ENCODE measurements at regions not wholly inside any gene's neighbourhood (a gene's known extent, or its start where the extent isn't known, plus 50 kb on each side); places are given as distances from the start of the nearest gene placed in this dataset.

DNA sequence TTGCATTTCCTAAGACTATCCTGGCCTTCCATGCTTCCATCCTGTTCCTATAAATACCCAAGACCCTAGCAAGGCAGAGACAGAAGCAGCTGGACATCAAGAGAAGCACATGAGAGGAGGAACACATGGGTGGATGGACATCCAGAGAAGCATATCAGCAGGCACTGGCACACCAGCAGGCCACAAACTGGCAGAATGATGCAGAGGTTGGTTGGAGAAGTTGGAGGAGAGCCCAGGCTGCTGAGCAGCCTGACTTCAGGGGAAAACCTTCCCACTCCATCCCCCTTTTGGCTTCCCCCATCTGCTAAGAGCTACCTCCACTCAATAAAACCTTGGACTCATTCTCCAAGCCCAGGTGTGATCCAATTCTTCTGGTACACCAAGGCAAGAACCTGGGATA is 332.5 kb downstream of the FRK start:
- no peak for ATAC-seq
- Mint-ChIP-seq H3K9me3 (peaks cover 9% of the 10 kb centered on the region; the same call in 1 of the 2 replicates), H3K4me3 (no peak overlapping the region), H3K36me3 (no peaks in the 10 kb centered on the region), H3K4me1 (peaks cover 4% of the 10 kb centered on the region; the same call in 1 of the 2 replicates), H3K27me3 (ENCODE audit: low read depth) (no peaks in the 10 kb centered on the region; the same call in 1 of the 2 replicates), H3K27ac (no peak overlapping the region)
- POLR2A ChIA-PET = no interaction called here
- CTCF ChIA-PET = no interaction called here
- TF ChIP-seq ZNF423 (CRISPR knock-in tag; IDR thresholded peaks at IDR 0.05) (no peak), OVOL2 (CRISPR knock-in tag; IDR thresholded peaks at IDR 0.05; ENCODE audit: borderline replicate concordance) (no peak), ATF1 (CRISPR knock-in tag; IDR thresholded peaks at IDR 0.05) (no peak), TEAD4 (CRISPR knock-in tag; IDR thresholded peaks at IDR 0.05) (no peak), GABPB1 (CRISPR knock-in tag; IDR thresholded peaks at IDR 0.05) (no peak), NR3C1 (CRISPR knock-in tag; conservative IDR thresholded peaks at IDR 0.05; ENCODE audit: low read depth) (no peak)
- TF ChIP-seq, protein P1, sequence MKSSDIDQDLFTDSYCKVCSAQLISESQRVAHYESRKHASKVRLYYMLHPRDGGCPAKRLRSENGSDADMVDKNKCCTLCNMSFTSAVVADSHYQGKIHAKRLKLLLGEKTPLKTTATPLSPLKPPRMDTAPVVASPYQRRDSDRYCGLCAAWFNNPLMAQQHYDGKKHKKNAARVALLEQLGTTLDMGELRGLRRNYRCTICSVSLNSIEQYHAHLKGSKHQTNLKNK (CRISPR knock-in tag; IDR thresholded peaks at IDR 0.05) = no peak
- no peak for DNase-seq (ENCODE audit: low spot score)

DNA sequence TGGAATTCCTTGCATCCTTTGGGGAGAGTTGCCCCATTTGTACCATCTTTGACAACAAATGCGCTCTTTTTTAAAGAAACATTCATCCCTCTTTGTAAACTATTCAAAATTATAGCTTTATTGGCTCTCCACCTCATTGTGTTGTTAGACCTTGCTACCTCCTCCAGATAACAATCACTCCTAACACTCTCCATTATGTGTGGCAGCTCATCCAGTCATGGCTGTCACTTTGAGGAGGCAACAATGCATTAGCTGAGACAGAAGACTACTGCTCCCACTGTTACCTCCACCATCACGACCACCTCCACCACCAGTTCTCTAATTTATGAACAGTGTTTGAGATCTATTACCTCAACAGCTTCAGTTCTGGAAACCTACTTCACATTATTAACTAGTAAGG is 339.1 kb downstream of the FRK start:
- DNase-seq (ENCODE audit: low spot score) (no peak), ATAC-seq (no peak)
- Mint-ChIP-seq H3K4me3 (no peak overlapping the region), H3K27ac (no peak overlapping the region), H3K36me3 (no peaks in the 10 kb centered on the region), H3K9me3 (no peaks in the 10 kb centered on the region), H3K4me1 (no peaks in the 10 kb centered on the region), H3K27me3 (ENCODE audit: low read depth) (no peaks in the 10 kb centered on the region)
- CTCF ChIA-PET = no interaction called here
- POLR2A ChIA-PET = no interaction called here
- TF ChIP-seq JAZF1 (CRISPR knock-in tag; IDR thresholded peaks at IDR 0.05) (no peak), FOXJ3 (CRISPR knock-in tag; IDR thresholded peaks at IDR 0.05; ENCODE audit: borderline replicate concordance) (no peak), ZNF671 (CRISPR knock-in tag; IDR thresholded peaks at IDR 0.05) (no peak)
- TF ChIP-seq, protein P2, sequence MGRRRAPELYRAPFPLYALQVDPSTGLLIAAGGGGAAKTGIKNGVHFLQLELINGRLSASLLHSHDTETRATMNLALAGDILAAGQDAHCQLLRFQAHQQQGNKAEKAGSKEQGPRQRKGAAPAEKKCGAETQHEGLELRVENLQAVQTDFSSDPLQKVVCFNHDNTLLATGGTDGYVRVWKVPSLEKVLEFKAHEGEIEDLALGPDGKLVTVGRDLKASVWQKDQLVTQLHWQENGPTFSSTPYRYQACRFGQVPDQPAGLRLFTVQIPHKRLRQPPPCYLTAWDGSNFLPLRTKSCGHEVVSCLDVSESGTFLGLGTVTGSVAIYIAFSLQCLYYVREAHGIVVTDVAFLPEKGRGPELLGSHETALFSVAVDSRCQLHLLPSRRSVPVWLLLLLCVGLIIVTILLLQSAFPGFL (CRISPR knock-in tag; IDR thresholded peaks at IDR 0.05; ENCODE audit: borderline replicate concordance) = no peak

DNA sequence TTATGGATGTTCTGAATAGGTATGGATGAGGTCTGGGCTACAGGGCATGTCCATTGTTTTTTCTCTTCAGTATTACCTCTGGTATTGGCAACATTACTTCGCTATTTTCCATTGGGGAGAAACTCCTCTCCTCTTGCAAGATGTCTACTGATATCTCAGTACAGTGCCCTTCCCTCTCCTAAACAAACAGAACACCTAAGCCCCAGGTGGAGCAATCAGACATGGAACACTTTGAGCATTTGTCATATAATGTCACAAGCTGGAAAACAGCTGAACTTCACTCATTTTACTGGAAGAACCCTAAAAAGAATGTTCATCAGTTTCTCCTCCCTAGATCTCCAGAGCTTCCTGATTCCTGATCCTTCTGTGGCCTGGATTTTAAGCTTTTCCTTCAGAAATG is 339.8 kb downstream of the FRK start:
- Mint-ChIP-seq H3K9me3 (no peaks in the 10 kb centered on the region), H3K4me3 (no peak overlapping the region), H3K27ac (no peak overlapping the region), H3K27me3 (ENCODE audit: low read depth) (no peaks in the 10 kb centered on the region), H3K36me3 (no peaks in the 10 kb centered on the region), H3K4me1 (no peaks in the 10 kb centered on the region)
- no peak for DNase-seq (ENCODE audit: low spot score)
- CTCF ChIA-PET = no interaction called here
- POLR2A ChIA-PET = no interaction called here
- ATAC-seq = no peak
- TF ChIP-seq NR1H2 (CRISPR knock-in tag; IDR thresholded peaks at IDR 0.05) = no peak
- no peak for TF ChIP-seq NR2C2 (CRISPR knock-in tag; IDR thresholded peaks at IDR 0.05)
- TF ChIP-seq, protein P3, sequence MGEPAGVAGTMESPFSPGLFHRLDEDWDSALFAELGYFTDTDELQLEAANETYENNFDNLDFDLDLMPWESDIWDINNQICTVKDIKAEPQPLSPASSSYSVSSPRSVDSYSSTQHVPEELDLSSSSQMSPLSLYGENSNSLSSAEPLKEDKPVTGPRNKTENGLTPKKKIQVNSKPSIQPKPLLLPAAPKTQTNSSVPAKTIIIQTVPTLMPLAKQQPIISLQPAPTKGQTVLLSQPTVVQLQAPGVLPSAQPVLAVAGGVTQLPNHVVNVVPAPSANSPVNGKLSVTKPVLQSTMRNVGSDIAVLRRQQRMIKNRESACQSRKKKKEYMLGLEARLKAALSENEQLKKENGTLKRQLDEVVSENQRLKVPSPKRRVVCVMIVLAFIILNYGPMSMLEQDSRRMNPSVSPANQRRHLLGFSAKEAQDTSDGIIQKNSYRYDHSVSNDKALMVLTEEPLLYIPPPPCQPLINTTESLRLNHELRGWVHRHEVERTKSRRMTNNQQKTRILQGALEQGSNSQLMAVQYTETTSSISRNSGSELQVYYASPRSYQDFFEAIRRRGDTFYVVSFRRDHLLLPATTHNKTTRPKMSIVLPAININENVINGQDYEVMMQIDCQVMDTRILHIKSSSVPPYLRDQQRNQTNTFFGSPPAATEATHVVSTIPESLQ (CRISPR knock-in tag; IDR thresholded peaks at IDR 0.05) = no peak
- TF ChIP-seq NFATC4 (CRISPR knock-in tag; IDR thresholded peaks at IDR 0.05) = no peak
- TF ChIP-seq SMAD3 (CRISPR knock-in tag; IDR thresholded peaks at IDR 0.05; ENCODE audit: borderline replicate concordance) = no peak
- TF ChIP-seq, protein P4, sequence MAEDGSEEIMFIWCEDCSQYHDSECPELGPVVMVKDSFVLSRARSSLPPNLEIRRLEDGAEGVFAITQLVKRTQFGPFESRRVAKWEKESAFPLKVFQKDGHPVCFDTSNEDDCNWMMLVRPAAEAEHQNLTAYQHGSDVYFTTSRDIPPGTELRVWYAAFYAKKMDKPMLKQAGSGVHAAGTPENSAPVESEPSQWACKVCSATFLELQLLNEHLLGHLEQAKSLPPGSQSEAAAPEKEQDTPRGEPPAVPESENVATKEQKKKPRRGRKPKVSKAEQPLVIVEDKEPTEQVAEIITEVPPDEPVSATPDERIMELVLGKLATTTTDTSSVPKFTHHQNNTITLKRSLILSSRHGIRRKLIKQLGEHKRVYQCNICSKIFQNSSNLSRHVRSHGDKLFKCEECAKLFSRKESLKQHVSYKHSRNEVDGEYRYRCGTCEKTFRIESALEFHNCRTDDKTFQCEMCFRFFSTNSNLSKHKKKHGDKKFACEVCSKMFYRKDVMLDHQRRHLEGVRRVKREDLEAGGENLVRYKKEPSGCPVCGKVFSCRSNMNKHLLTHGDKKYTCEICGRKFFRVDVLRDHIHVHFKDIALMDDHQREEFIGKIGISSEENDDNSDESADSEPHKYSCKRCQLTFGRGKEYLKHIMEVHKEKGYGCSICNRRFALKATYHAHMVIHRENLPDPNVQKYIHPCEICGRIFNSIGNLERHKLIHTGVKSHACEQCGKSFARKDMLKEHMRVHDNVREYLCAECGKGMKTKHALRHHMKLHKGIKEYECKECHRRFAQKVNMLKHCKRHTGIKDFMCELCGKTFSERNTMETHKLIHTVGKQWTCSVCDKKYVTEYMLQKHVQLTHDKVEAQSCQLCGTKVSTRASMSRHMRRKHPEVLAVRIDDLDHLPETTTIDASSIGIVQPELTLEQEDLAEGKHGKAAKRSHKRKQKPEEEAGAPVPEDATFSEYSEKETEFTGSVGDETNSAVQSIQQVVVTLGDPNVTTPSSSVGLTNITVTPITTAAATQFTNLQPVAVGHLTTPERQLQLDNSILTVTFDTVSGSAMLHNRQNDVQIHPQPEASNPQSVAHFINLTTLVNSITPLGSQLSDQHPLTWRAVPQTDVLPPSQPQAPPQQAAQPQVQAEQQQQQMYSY (CRISPR knock-in tag; IDR thresholded peaks at IDR 0.05) = no peak
- TF ChIP-seq SOX15 (CRISPR knock-in tag; IDR thresholded peaks at IDR 0.05) = no peak
- no peak for TF ChIP-seq ZNF396 (CRISPR knock-in tag; IDR thresholded peaks at IDR 0.05; ENCODE audit: borderline replicate concordance)
- no peak for TF ChIP-seq ZBTB21 (CRISPR knock-in tag; IDR thresholded peaks at IDR 0.05; ENCODE audit: borderline replicate concordance)
- TF ChIP-seq ZNF138 (CRISPR knock-in tag; conservative IDR thresholded peaks at IDR 0.05) = no peak
- TF ChIP-seq, protein P1 (CRISPR knock-in tag; IDR thresholded peaks at IDR 0.05) = no peak
- no peak for TF ChIP-seq FOXK1 (CRISPR knock-in tag; IDR thresholded peaks at IDR 0.05)
- no peak for TF ChIP-seq NFE2L1 (CRISPR knock-in tag; IDR thresholded peaks at IDR 0.05)
- no peak for TF ChIP-seq ZNF219 (CRISPR knock-in tag; IDR thresholded peaks at IDR 0.05; ENCODE audit: borderline replicate concordance)
- TF ChIP-seq RORB (CRISPR knock-in tag; IDR thresholded peaks at IDR 0.05) = no peak
- TF ChIP-seq, protein P5, sequence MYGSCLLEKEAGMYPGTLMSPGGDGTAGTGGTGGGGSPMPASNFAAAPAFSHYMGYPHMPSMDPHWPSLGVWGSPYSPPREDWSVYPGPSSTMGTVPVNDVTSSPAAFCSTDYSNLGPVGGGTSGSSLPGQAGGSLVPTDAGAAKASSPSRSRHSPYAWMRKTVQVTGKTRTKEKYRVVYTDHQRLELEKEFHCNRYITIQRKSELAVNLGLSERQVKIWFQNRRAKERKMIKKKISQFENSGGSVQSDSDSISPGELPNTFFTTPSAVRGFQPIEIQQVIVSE (CRISPR knock-in tag; IDR thresholded peaks at IDR 0.05; ENCODE audit: borderline replicate concordance) = no peak
- TF ChIP-seq, protein P6, sequence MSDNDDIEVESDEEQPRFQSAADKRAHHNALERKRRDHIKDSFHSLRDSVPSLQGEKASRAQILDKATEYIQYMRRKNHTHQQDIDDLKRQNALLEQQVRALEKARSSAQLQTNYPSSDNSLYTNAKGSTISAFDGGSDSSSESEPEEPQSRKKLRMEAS (CRISPR knock-in tag; IDR thresholded peaks at IDR 0.05) = no peak
